ENCODE measurements at regions not wholly inside any gene's neighbourhood (a gene's known extent, or its start where the extent isn't known, plus 50 kb on each side); places are given as distances from the start of the nearest gene placed in this dataset.

DNA sequence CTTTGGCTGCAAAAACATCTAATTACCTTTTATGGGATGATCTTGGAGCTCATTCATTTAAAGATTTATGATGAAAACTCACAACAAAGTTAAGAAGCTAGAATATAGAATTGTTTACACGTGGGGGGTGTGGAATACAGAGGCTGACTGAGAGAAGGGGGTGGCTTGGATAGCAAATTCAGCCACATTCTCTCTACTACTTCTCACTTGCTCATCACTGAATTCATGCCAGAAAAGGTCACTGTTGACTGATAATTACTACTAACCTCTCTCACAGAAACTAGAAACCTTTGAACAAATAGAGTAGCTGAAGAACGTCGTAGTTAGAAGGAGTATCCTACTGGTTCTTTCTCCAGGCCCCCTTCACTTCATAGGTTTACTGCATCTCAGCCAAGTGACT, 808.2 kb downstream of the BRINP1 start:
- no peak for TF ChIP-seq SREBF2 (IDR thresholded peaks at IDR 0.05; ENCODE audit: low read length)
- TF ChIP-seq, protein P1, sequence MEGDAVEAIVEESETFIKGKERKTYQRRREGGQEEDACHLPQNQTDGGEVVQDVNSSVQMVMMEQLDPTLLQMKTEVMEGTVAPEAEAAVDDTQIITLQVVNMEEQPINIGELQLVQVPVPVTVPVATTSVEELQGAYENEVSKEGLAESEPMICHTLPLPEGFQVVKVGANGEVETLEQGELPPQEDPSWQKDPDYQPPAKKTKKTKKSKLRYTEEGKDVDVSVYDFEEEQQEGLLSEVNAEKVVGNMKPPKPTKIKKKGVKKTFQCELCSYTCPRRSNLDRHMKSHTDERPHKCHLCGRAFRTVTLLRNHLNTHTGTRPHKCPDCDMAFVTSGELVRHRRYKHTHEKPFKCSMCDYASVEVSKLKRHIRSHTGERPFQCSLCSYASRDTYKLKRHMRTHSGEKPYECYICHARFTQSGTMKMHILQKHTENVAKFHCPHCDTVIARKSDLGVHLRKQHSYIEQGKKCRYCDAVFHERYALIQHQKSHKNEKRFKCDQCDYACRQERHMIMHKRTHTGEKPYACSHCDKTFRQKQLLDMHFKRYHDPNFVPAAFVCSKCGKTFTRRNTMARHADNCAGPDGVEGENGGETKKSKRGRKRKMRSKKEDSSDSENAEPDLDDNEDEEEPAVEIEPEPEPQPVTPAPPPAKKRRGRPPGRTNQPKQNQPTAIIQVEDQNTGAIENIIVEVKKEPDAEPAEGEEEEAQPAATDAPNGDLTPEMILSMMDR (IDR thresholded peaks at IDR 0.05 in 2 of 3, conservative IDR thresholded peaks at IDR 0.05 in 1 of 3; ENCODE audit: control insufficient read depth in 2 of 3, extremely low read depth in 1 of 3, insufficient read depth in 1 of 3, low read depth in 3 of 3, low read length in 3 of 3): no peak
- TF ChIP-seq JUND (IDR thresholded peaks at IDR 0.05; ENCODE audit: low read depth, low read length): no peak
- no peak for TF ChIP-seq STAT3 (IDR thresholded peaks at IDR 0.05; ENCODE audit: low read depth, low read length)
- no peak for TF ChIP-seq EZH2 (IDR thresholded peaks at IDR 0.05; ENCODE audit: borderline replicate concordance, control insufficient read depth, low read depth, low read length)
- no peak for TF ChIP-seq ESRRA (IDR thresholded peaks at IDR 0.05; ENCODE audit: low read length)

Data from GM12878 (cell line).